ENCODE measurements at regions not wholly inside any gene's neighbourhood (a gene's known extent, or its start where the extent isn't known, plus 50 kb on each side); places are given as distances from the start of the nearest gene placed in this dataset.

DNA sequence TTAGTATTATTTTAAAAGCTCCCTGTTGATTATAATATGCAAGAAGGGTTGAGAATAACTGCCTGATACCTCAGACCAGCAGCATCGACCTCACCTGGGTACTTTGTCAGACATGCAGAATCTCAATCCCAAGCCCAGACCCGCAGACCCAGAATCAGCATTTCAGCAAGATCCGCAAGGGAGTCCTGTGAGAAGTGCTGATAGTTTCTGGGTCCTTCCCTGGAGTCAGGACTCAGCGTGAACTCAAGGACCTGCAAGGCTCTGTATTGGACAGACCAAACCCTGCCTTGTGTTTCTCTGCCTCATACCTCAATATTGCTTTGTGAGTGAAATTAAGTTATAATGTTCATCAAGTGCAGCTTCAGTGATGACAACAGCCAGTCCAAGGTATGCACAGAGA, 149.5 kb upstream of the NPY start:
- Histone ChIP-seq H3K9me3 (ENCODE audit: control insufficient read depth, low read length) (no peaks in the 10 kb centered on the region), H3K4me3 (ENCODE audit: low read length) (no peak overlapping the region), H3K4me1 (ENCODE audit: control insufficient read depth, insufficient read depth, low read length) (no peaks in the 10 kb centered on the region), H3K36me3 (ENCODE audit: control insufficient read depth, insufficient read depth, low read length) (no peaks in the 10 kb centered on the region), H3K27ac (ENCODE audit: low read depth, low read length) (no peak overlapping the region), H3K27me3 (ENCODE audit: control insufficient read depth, insufficient read depth, low read length, poor library complexity, severe bottlenecking) (no peaks in the 10 kb centered on the region), H3K9ac (ENCODE audit: extremely low read depth, low read length, poor library complexity, severe bottlenecking) (no peak overlapping the region)
- no peak overlapping the region for H3K4me3 Mint-ChIP-seq
- H3K9me3 Mint-ChIP-seq: no peaks in the 10 kb centered on the region
- WGBS, 2 experiments (ENCODE audit: insufficient coverage in 1 of 2, insufficient read length in 1 of 2): 94 to 97% methylated on average over 4 of the region's 4 CpGs
- no peak overlapping the region for H3K27ac Mint-ChIP-seq
- no peaks in the 10 kb centered on the region for H3K36me3 Mint-ChIP-seq (ENCODE audit: low read depth)
- peaks cover 2% of the 10 kb centered on the region for H3K27me3 Mint-ChIP-seq (ENCODE audit: insufficient read depth)
- DNase-seq: no peak
- H3K4me1 Mint-ChIP-seq: no peaks in the 10 kb centered on the region
- no peak for TF ChIP-seq CTCF (conservative IDR thresholded peaks at IDR 0.05)

DNA sequence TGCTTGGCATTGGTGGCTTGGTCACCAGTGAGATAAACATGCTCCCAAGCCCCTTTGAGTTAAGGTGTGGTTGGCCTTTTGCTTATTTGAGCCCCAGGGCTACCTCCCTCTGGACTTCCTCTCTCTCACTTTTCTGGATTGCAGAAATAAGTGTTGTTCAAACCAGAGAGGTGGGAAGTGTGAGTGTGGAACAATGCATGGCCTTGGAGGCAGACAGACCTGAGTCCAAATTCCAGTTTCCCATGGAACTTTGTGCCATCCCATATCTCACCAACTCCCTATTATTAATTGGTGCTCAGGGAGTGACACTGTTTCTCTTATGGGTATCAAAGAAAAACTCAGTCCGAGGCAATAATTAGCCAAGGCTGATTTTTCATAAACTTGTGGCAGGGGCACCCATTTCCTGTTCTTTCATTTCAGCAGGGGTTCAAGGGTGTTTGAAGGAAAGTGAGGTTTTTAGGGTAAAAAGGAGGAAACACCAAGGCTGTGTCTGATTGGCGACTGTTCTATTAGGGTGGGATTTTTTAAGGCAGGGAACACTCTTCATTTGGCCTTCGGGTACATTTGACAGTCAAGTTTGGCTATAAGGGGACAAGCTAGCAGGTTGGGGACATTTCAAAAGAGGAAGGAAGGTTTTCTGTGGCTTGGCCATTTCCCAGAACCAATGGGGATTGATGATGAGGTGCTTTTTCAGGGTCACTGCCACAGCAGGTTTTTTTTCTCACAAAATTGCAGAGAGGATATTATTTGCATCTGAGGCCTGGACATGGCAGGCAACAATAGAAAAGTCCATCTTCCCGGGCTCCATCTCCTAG, 148.8 kb upstream of the NPY start:
- Histone ChIP-seq H3K9me3 (ENCODE audit: control insufficient read depth, low read length) (no peaks in the 10 kb centered on the region), H3K9ac (ENCODE audit: extremely low read depth, low read length, poor library complexity, severe bottlenecking) (no peak overlapping the region), H3K4me1 (ENCODE audit: control insufficient read depth, insufficient read depth, low read length) (no peaks in the 10 kb centered on the region), H3K27ac (ENCODE audit: low read depth, low read length) (no peak overlapping the region), H3K27me3 (ENCODE audit: control insufficient read depth, insufficient read depth, low read length, poor library complexity, severe bottlenecking) (no peaks in the 10 kb centered on the region), H3K36me3 (ENCODE audit: control insufficient read depth, insufficient read depth, low read length) (no peaks in the 10 kb centered on the region), H3K4me3 (ENCODE audit: low read length) (no peak overlapping the region)
- H3K4me3 Mint-ChIP-seq: no peak overlapping the region
- TF ChIP-seq CTCF (conservative IDR thresholded peaks at IDR 0.05): no peak
- H3K4me1 Mint-ChIP-seq: no peaks in the 10 kb centered on the region
- no peak overlapping the region for H3K27ac Mint-ChIP-seq
- H3K27me3 Mint-ChIP-seq (ENCODE audit: insufficient read depth): peaks cover 2% of the 10 kb centered on the region
- no peaks in the 10 kb centered on the region for H3K9me3 Mint-ChIP-seq
- H3K36me3 Mint-ChIP-seq (ENCODE audit: low read depth): no peaks in the 10 kb centered on the region
- no peak for DNase-seq
- WGBS, 2 experiments (ENCODE audit: insufficient coverage in 1 of 2, insufficient read length in 1 of 2): 91 to 93% methylated on average over 3 to 4 of the region's 4 CpGs

- WGBS, 2 experiments (ENCODE audit: insufficient coverage in 1 of 2, insufficient read length in 1 of 2): 85 to 86% methylated on average over 3 of the region's 3 CpGs
- H3K4me3 Mint-ChIP-seq: no peak overlapping the region
- no peaks in the 10 kb centered on the region for H3K9me3 Mint-ChIP-seq
- H3K27ac Mint-ChIP-seq: no peak overlapping the region
- H3K27ac ChIP-seq (ENCODE audit: low read depth, low read length): no peak overlapping the region
- H3K4me3 ChIP-seq (ENCODE audit: low read length): no peak overlapping the region
- peaks cover 4% of the 10 kb centered on the region for H3K27me3 Mint-ChIP-seq (ENCODE audit: insufficient read depth)
- no peak for DNase-seq
- no peaks in the 10 kb centered on the region for H3K36me3 ChIP-seq (ENCODE audit: control insufficient read depth, insufficient read depth, low read length)
- no peaks in the 10 kb centered on the region for H3K27me3 ChIP-seq (ENCODE audit: control insufficient read depth, insufficient read depth, low read length, poor library complexity, severe bottlenecking)
- no peaks in the 10 kb centered on the region for H3K9me3 ChIP-seq (ENCODE audit: control insufficient read depth, low read length)
- H3K36me3 Mint-ChIP-seq (ENCODE audit: low read depth): no peaks in the 10 kb centered on the region
- no peaks in the 10 kb centered on the region for H3K4me1 ChIP-seq (ENCODE audit: control insufficient read depth, insufficient read depth, low read length)
- no peaks in the 10 kb centered on the region for H3K4me1 Mint-ChIP-seq
- no peak for TF ChIP-seq CTCF (conservative IDR thresholded peaks at IDR 0.05)
- no peak overlapping the region for H3K9ac ChIP-seq (ENCODE audit: extremely low read depth, low read length, poor library complexity, severe bottlenecking)
Observed at GRCh38 chr7:24137338-24137737, 146.7 kb upstream of the NPY start.
